GM12891 (cell line): ENCODE measurements at regions not wholly inside any gene's neighbourhood (a gene's known extent, or its start where the extent isn't known, plus 50 kb on each side); places are given as distances from the start of the nearest gene placed in this dataset.

Experiments used
- POLR2A ChIP-seq: IDR thresholded peaks from 2 replicates; pipeline ENCODE4 v1.6.1; 2011; ENCODE audit warnings: low read depth, low read length, control low read depth
- POLR2AphosphoS5 ChIP-seq: IDR thresholded peaks from 2 replicates; pipeline ENCODE4 v1.6.1; 2011; ENCODE audit warnings: low read depth, low read length, control low read depth
- TAF1 ChIP-seq: IDR thresholded peaks from 2 replicates; pipeline ENCODE4 v1.6.1; 2011; ENCODE audit warnings: low read depth, low read length, control low read depth

DNA sequence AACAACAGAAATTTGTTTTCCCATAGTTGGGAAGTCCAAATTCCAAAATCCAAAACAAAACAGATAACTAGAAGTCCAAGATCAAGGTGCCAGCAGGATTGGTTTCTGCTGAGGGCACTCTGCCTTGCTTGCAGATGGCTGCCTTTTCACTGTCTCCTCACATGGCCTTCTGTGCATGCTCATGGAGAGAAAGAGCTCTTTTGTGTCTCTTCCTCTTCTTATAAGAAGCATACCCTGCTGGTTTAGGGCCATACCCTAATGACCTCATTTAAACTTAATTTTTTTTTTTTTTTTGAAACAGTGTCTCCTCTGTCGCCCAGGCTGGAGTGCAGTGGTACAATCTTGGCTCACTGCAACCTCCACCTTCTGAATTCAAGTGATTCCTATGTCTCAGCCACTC is 1974.1 kb upstream of the PCDH20 start:
- TF ChIP-seq POLR2A (no peak), POLR2AphosphoS5 (no peak), TAF1 (no peak)
